Lower leg skin (tissue), 4 donors: ENCODE measurements at regions not wholly inside any gene's neighbourhood (a gene's known extent, or its start where the extent isn't known, plus 50 kb on each side); places are given as distances from the start of the nearest gene placed in this dataset.

Source experiments
- DNase-seq, 2 donors: peaks; one replicate each; pipeline ENCODE4 v3.0.0-alpha.2; 2019; ENCODE audit warnings: low spot score in 2 of 2
- H3K4me3 ChIP-seq: fragments of 200-600 bp; sonication (generic); 2 replicates; pipeline ENCODE4 v1.5.1; 2017; ENCODE audit warnings: mild to moderate bottlenecking, low read depth; ENCODE audit not compliant: poor library complexity, severe bottlenecking
- CTCF ChIP-seq, 3 donors: fragments of 450-650 bp; IDR thresholded peaks; one replicate each; pipeline ENCODE4 v1.5.1; 2016; ENCODE audit warnings: antibody characterized with exemption in 3 of 3, mild to moderate bottlenecking in 3 of 3, moderate library complexity in 2 of 3
- POLR2A ChIP-seq, 2 donors: fragments of 450-650 bp; IDR thresholded peaks; one replicate each; pipeline ENCODE4 v1.6.1; 2016 to 2017; ENCODE audit warnings: antibody characterized with exemption in 2 of 2, mild to moderate bottlenecking in 1 of 2, moderate library complexity in 1 of 2
- WGBS, 2 donors: methylation state at CpG; one replicate each; pipeline ENCODE4 v1.1.5; 2018; 5-methylcytosine and 5-hydroxymethylcytosine counted together
- intact Hi-C: fragments of 100-400 bp; cut with DNase I; formaldehyde crosslinking; loops from one replicate; pipeline ENCODE4 v1.15.0; 2023; ENCODE audit warnings: low total_unique reads

GRCh38 chr6:145331066-145331465 lies 404.3 kb downstream of the EPM2A start:
- TF ChIP-seq CTCF (IDR thresholded peaks at IDR 0.05) (no peak), POLR2A (IDR thresholded peaks at IDR 0.05) (no peak)
- H3K4me3 ChIP-seq: no peak overlapping the region
- 73 to 75% methylated on average over 4 of the region's 4 CpGs for WGBS, 2 donors
- DNase-seq: no peak
- intact Hi-C loops: no loop called here

GRCh38 chr6:145332011-145332410 lies 403.3 kb downstream of the EPM2A start:
- no peak overlapping the region for H3K4me3 ChIP-seq
- DNase-seq: no peak
- WGBS, 2 donors: 30 to 44% methylated on average over 2 of the region's 2 CpGs
- intact Hi-C loops: no loop called here
- no peak for TF ChIP-seq POLR2A (IDR thresholded peaks at IDR 0.05)
- TF ChIP-seq CTCF (IDR thresholded peaks at IDR 0.05): no peak

GRCh38 chr6:145336119-145336518 lies 399.2 kb downstream of the EPM2A start:
- H3K4me3 ChIP-seq: no peak overlapping the region
- intact Hi-C loops: no loop called here
- 92% methylated on average over 4 of the region's 4 CpGs for WGBS, 2 donors
- DNase-seq: no peak
- TF ChIP-seq POLR2A (IDR thresholded peaks at IDR 0.05): no peak
- TF ChIP-seq CTCF (IDR thresholded peaks at IDR 0.05): no peak

GRCh38 chr6:145339089-145339488 lies 396.2 kb downstream of the EPM2A start:
- WGBS, 2 donors: 59 to 61% methylated on average over 2 of the region's 2 CpGs
- no peak for DNase-seq
- TF ChIP-seq POLR2A (IDR thresholded peaks at IDR 0.05) (no peak), CTCF (IDR thresholded peaks at IDR 0.05) (no peak)

GRCh38 chr6:145340256-145340655 lies 395.1 kb downstream of the EPM2A start:
- no peak overlapping the region for H3K4me3 ChIP-seq
- DNase-seq: no peak
- TF ChIP-seq POLR2A (IDR thresholded peaks at IDR 0.05) (no peak), CTCF (IDR thresholded peaks at IDR 0.05) (no peak)
- intact Hi-C loops: no loop called here

More at GRCh38 chr6:145339089-145339488, 396.2 kb downstream of the EPM2A start:
- intact Hi-C loops: no loop called here
- no peak overlapping the region for H3K4me3 ChIP-seq

- DNase-seq: no peak
- intact Hi-C loops: no loop called here
- TF ChIP-seq POLR2A (IDR thresholded peaks at IDR 0.05) (no peak), CTCF (IDR thresholded peaks at IDR 0.05) (no peak)
- no peak overlapping the region for H3K4me3 ChIP-seq
Observed at GRCh38 chr6:145345094-145345493, 390.2 kb downstream of the EPM2A start.
